C4-2B (cell line): ENCODE measurements at regions not wholly inside any gene's neighbourhood (a gene's known extent, or its start where the extent isn't known, plus 50 kb on each side); places are given as distances from the start of the nearest gene placed in this dataset.

Experiments
- CTCF ChIP-seq: fragments of 450-650 bp; conservative IDR thresholded peaks from 2 replicates; pipeline ENCODE4 v1.5.1; 2017; ENCODE audit warnings: mild to moderate bottlenecking
- ZFX ChIP-seq: fragments of 450-650 bp; IDR thresholded peaks from 2 replicates; pipeline ENCODE4 v1.6.1; 2017

- TF ChIP-seq CTCF (no peak), ZFX (no peak)
Observed at GRCh38 chr11:116065986-116066385, 561.8 kb upstream of the CADM1 start.
